T follicular helper cell (primary cell): ENCODE measurements at regions not wholly inside any gene's neighbourhood (a gene's known extent, or its start where the extent isn't known, plus 50 kb on each side); places are given as distances from the start of the nearest gene placed in this dataset.

ENCODE experiments used
- DNase-seq: peaks from one replicate; pipeline ENCODE4 v3.0.0-alpha.2; 2020; ENCODE audit warnings: low read depth

GRCh38 chr14:97267509-97267908, 470.3 kb downstream of the VRK1 start:
- DNase-seq = no peak

GRCh38 chr14:97268097-97268496, 470.9 kb downstream of the VRK1 start:
- no peak for DNase-seq

GRCh38 chr14:97270308-97270707, 473.1 kb downstream of the VRK1 start:
- no peak for DNase-seq

- no peak for DNase-seq
These were observed 474.3 kb downstream of the VRK1 start for GRCh38 chr14:97271451-97271960.

GRCh38 chr14:97273540-97273939, 476.4 kb downstream of the VRK1 start:
- no peak for DNase-seq

GRCh38 chr14:97274626-97275025, 477.4 kb downstream of the VRK1 start:
- no peak for DNase-seq

- DNase-seq = no peak
These were observed 478.1 kb downstream of the VRK1 start for GRCh38 chr14:97275276-97275675.

DNA sequence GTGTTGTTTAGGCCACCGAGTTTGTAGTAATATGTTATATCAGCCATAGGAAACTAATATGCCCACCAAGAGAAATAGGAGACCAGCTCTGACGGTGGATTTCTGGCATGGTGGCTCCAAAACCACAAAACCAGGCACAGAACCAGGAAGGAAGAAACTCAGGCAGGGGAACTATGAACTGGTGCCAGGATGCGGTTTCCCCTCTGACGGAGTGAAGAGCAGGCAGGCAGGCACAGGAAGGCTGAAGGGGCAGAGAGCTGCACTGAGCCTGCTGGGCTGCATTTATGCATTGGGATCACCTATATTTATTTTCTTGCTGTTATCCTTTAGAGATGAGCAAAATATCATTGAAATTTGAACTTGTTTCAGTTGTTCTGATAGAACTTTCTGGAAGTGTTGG, 479.4 kb downstream of the VRK1 start:
- DNase-seq = no peak

GRCh38 chr14:97277711-97278110, 480.5 kb downstream of the VRK1 start:
- no peak for DNase-seq

- no peak for DNase-seq
These were observed 483.3 kb downstream of the VRK1 start for GRCh38 chr14:97280526-97280925.

- DNase-seq = no peak
These were observed 484.6 kb downstream of the VRK1 start for GRCh38 chr14:97281741-97282140.

DNA sequence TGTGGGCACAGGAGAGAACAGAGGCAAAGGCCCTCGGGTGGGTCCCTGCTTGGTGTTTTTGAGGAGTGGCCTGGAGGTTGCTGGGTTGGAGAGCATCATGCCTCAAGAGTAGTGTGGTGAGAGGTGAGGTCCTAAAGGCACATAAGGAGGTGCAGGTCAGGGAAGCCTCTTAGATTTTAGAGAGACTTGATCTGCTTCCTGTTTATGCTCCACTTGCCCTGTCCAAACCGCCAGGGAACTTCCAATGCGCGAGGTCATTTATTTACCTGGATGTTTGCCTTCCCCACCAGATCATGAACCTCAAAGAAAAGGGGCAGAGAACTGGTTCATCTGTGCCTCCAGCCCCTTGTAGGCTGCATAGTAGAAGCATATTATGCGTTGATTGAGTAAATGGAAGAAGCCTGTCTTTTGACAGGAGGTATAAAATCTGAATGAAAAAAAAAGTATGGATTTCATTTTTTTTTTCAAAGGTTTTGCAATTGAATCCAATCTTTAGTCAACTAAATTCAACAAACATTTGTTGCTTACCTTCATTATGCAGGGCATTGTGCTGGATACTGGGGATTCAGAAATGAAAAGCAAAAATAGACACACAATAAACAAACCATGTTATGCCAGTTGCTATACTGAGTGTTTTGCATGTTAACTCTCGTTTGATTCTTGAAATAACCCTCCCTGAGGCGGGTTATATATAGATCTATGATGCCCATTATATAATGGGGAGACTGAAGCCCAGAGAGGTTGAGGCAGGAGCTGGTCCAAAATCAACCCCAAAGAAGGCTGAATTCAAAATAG, 485.2 kb downstream of the VRK1 start:
- DNase-seq = no peak

GRCh38 chr14:97283005-97283403, 485.8 kb downstream of the VRK1 start:
- no peak for DNase-seq

DNA sequence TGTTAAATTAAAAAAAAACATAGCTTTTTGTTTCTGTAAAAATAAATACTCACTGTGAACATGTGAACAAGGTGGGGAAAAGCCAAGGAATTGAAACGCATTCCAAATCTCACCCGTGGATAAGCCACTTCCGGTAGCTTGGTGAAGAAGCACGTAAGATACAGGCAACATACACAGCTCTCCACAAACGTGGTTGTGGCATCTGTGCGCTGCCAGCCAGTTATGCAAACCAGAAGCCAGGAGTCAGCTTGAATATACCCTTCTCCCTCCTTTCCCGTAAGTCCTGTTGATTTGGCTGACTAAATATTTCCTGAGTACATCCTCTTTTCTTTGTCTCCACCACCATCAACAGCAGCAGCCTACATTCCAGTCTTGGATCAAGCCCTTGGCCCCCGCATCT, 486.2 kb downstream of the VRK1 start:
- no peak for DNase-seq

DNA sequence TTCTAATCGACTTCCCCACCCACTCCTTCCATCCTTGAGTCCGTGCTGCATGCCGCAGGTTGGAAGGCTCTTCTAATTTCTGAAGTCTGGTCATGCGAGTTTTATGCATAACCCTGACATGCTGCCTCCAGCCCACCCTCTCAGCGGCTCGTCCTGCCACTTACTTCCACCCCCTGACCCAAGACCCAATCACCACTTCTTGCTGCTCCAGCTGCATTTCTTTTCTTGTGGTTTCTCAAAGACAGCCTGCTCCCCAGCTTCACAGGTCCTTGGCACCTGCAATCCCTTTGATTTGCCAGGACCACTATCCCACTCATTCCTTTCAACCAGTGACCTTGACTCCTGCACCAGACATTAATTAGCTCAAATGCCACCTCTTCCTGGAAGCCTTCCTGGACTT, 486.7 kb downstream of the VRK1 start:
- DNase-seq = no peak

GRCh38 chr14:97287956-97288355, 490.8 kb downstream of the VRK1 start:
- no peak for DNase-seq

- no peak for DNase-seq
These were observed 492.9 kb downstream of the VRK1 start for GRCh38 chr14:97290065-97290464.

DNA sequence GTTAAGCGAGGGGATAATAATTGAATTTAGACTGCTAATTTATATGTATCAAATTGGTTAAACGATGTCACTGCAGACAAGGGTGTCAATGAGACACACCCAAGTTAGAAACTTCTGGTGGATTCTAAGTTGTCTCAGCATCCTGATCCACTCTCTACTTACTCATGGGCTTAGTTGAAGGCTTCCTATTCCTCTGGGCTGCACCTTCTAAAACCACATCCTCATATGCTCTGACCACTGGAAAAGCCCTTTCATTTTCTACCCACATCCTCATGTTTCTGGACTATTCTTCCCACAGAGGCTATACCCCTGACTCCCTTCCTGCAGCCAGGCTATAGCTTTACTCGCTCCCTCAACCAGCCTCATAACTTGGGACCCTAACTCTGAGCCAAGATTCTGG, 493.8 kb downstream of the VRK1 start:
- DNase-seq = no peak

- no peak for DNase-seq
These were observed 496.5 kb downstream of the VRK1 start for GRCh38 chr14:97293659-97294058.

DNA sequence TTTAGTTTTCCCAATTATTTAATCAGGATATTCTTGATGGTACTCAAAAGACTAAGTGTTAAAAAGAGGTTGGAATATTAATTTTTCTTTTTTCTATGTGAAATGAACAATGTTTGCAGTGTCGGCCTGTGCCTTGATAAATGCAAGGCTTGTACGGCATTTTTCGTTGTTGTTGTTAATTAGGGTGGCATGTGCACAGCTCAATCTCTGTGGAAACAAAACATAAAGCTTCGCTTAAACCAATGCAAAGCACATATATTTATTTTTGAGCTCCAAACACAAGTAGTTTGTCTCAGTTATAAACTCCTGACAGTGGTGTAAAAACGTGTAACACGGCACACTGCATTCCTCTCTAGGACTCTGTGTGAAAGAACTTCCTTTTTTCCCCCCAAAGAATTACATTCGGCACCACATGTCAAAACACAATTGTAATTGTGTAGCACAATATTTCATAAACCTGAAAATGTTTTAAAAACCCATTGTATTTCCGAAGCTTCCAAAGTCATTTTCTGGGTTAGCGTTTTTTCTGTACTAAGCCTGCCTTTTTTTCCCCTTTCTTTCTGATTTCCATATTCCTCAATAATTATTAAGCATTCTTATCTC, 498.0 kb downstream of the VRK1 start:
- no peak for DNase-seq

- no peak for DNase-seq
These were observed 499.0 kb downstream of the VRK1 start for GRCh38 chr14:97296176-97296575.

DNA sequence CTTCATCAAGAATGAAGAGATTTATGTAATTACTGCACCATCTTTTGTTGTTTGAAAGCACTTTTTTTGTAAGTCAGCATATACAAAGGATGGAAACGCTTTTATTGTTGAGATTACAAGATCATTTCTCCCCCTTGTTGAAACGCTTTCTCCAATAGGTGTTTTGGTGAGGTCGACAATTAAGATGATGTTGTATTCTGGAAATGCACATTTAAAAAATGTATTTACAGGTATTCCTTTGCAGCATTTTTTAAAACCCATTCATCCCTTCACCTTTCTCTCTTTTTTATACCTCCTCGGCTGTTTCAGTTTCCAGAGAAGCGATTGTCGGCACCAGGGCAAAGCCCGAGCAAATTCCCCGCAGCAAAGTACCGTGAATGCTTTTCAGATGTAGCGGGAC, 499.9 kb downstream of the VRK1 start:
- no peak for DNase-seq

- DNase-seq = no peak
These were observed 501.1 kb downstream of the VRK1 start for GRCh38 chr14:97298331-97298730.

DNA sequence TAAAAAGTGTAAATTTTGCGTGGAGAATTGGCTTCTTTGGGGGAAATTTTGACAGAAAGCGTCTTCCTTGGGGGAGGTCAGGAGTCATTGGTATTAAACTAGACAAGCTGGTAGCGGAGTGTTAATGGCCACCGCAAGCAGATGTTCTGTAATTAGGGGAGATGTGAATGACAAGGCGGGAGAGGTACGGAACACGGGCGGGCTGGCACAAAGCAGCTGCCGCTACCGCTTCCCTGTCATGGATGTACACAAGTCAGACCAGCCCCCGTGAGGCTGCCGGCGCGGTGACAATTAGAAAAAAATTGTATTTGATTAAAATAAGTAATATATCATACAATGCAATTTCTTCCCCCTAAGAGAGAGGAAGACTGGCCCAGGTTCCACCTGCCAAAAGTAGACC, 501.6 kb downstream of the VRK1 start:
- DNase-seq = no peak
